ENCODE measurements at regions not wholly inside any gene's neighbourhood (a gene's known extent, or its start where the extent isn't known, plus 50 kb on each side); places are given as distances from the start of the nearest gene placed in this dataset.

DNA sequence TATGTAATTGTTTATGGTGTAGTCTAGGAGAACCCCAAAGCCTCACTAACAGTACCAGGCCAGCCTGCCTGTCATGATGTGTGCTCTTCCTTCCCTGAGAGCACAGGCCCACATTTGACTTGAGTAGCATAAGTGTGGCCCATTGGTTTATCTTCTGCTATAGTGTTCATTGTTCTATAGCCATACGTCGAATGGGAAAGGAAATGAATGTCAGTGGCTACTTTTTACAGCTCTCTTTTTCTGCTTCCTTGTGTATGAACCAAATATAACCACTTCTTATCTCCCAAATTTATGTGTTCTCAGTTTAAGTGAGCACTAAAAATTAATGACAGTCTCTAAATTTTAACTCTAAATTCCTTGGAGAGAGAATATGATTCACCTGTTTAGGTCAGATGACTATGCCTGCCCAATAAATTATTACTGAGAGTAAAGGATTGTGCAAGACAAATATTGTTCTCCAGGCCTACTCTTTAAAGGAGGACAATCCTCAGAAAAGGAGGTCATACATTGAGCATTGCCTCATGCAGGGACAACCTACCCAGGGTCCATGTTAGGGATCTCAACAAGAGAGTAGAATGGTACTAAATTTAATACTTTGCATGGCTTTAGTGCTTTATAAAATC, 222.9 kb upstream of the ARHGAP20 start:
- TF ChIP-seq CTCF (IDR thresholded peaks at IDR 0.05) (no peak), POLR2A (IDR thresholded peaks at IDR 0.05) (no peak)

All from thyroid gland (tissue), 4 donors.